Activated naive CD4-positive, alpha-beta T cell (primary cell): ENCODE measurements at regions not wholly inside any gene's neighbourhood (a gene's known extent, or its start where the extent isn't known, plus 50 kb on each side); places are given as distances from the start of the nearest gene placed in this dataset.

Experiments used
- DNase-seq, 4 experiments: peaks; one replicate each; lab custom pipeline; 2025; lab: John Stamatoyannopoulos, UW

- no peak for DNase-seq
Observed at GRCh38 chr6:98546376-98546775, 288.0 kb upstream of the POU3F2 start.

GRCh38 chr6:98547151-98547550 is 287.2 kb upstream of the POU3F2 start:
- DNase-seq: no peak

DNA sequence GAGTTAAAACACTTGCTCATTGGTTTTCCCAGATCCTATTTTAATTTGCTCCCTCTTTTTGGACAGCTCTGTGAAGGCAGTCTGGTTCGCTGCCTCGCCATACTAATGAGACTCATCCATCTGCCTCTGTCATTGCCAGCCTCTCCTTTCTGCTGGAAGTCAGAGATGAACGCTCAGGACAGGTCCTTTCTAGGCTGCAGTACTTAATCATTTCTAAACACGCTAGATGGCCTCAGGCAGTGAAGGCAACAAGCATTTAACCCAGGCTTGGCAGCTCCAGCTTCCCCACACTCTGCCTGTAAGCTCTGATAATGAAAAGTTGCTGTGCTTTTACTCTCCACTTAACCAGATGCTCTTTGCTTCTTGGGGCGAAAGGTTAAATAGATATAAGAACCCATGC is 286.7 kb upstream of the POU3F2 start:
- DNase-seq: no peak

DNA sequence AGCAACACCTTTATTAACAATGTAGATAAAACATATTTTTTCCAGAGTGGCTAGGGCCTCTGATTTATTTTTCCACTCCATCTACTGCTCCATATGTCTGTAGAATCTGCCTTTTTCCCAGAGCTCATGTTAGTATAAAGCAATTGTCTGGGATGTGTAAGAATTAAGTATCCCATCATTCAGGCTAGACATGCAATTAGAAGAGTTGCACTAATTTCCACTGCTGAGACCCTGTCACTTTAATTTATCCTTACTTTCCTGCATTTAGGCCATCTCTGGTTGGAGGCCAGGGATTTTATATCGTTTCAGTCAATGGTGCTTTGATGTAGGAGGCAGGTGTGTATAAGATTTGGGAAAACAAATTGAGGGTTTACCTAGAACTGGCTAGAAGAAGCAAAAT is 286.1 kb upstream of the POU3F2 start:
- DNase-seq: no peak

- no peak for DNase-seq
Observed at GRCh38 chr6:98560418-98560817, 274.0 kb upstream of the POU3F2 start.

DNA sequence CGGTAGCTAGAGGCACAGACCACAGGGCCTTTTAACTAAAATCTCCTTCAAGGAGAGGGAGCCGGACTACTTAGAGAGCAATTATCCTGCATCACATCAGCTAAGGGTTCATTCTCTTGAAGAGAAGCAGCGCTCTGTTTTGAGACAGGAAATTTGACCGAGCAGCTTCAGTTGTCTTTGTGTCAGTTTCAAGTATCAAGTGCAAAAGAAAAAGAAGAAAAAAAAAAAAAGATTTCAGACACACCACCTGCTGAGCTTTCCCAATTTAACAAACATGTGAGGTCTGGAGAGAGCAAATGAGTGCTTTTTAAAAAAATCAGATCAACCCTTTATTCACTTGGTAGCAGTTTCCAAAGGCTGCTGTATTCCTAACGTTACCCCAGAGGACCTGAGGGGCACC is 273.5 kb upstream of the POU3F2 start:
- DNase-seq: no peak

DNA sequence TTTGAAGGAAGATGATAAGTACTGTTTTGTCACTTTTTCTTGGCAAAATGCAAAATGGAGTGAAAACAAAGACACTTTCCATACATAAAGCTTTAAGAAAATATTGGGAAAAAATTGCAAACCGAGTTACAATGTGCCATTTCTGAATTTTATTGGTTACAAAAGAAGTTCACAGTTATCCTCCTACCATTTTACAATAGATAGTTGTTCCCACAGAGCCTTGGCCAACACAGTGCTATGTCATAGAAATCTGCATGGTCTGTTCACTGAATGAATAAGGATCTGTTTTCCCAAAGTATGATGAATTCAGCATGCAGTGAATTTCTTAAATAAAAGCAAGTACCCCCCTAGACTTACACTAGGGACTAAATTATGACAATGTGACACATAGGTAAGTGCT is 268.2 kb upstream of the POU3F2 start:
- no peak for DNase-seq

GRCh38 chr6:98572579-98572978 is 261.8 kb upstream of the POU3F2 start:
- DNase-seq: no peak

DNA sequence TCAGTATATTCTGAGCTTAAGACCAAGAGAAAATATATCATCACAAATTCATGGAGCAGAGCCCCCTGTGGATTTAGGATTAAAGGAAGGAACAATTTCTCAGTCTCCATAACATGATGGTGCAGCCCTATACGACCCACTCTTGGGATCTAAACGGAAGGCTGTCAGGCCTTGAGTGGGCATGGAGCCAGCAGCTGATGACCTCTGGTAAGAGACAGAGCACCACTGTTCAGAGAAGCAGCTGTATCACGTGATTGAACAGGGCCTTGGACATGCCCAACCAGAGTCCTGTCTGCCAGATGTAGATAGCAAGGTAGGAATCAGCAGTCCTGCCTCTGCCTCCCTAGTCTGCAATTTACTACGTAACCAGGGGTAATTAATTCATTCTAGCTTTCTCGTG is 259.4 kb upstream of the POU3F2 start:
- DNase-seq: no peak

GRCh38 chr6:98576791-98577190 is 257.6 kb upstream of the POU3F2 start:
- no peak for DNase-seq

DNA sequence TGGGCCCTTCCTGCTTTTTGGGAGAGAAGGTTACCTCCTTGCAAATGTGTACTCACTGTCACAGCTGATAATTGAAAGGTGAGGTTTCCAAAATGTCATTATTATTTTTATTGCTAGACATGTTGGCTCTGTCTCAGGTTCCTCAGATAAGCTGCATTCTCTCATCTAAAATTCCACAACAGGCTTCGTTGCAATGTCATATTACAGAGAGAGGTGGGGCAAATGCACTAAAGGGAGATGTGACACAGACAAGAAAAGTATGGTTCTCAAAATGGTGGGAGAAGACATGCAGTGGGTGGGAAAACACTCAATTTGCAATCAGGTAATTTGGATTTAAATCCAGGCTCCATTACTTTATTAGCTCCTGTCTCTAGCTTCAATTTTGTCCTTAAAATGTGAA is 256.4 kb upstream of the POU3F2 start:
- DNase-seq: no peak

- no peak for DNase-seq
Observed at GRCh38 chr6:98579079-98579478, 255.3 kb upstream of the POU3F2 start.

DNA sequence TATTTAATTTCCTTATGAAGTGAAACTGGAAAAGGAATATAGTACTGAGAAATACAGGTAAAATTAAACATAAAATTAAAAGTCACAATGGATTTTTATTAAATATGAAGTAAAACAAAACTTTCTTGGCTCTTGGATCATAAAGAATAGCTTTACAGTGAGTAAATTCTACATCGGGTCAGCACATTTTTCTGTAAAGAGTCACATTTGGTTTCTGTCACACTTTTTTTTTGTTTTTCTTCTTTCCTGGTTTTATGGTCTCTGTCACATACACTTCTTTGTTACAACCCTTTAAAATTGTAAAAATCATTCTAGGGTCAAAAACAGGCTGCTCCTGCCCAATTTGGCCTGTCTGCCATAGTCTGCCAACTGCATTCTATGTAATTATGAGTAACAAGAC is 254.4 kb upstream of the POU3F2 start:
- DNase-seq: no peak

DNA sequence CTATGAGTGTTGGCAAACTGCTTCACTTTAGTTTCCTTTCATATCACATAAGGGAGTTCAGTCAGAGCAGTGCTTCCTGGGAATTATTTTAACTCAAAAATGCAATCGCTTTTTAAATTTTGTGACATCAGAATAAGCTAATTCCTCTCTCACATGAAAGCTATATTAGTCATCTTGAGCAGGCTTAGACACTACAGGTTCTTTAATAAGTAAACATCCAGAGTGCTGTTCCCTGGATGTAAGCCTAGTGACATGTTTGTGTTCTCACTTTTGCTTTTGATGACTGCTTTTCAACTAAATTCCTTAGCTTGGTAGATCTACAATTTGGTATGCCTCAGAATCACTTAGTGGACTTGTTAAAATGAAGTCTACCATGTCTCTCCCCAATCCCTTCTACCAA is 252.7 kb upstream of the POU3F2 start:
- no peak for DNase-seq

DNA sequence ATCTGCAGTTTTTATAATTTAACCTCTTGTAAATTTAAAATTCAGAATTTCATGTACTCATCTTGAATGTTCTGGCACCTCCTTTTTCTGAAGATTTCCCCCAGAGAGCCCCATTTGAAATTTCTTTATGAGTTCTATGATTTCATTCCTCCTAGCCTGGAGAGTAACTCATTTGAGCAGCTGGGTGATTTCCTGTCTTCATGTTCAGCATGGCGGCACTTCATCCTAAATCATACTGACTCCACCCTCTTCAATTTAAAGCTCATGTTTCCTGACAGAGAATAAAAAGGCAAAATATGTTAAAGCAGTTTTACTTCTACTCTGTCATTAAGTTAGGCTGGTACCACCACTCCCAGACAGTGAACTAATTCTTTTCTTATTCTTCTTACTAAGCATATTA is 250.9 kb upstream of the POU3F2 start:
- DNase-seq: no peak

GRCh38 chr6:98586163-98586562 is 248.2 kb upstream of the POU3F2 start:
- DNase-seq: no peak

GRCh38 chr6:98587555-98587954 is 246.8 kb upstream of the POU3F2 start:
- DNase-seq: no peak

DNA sequence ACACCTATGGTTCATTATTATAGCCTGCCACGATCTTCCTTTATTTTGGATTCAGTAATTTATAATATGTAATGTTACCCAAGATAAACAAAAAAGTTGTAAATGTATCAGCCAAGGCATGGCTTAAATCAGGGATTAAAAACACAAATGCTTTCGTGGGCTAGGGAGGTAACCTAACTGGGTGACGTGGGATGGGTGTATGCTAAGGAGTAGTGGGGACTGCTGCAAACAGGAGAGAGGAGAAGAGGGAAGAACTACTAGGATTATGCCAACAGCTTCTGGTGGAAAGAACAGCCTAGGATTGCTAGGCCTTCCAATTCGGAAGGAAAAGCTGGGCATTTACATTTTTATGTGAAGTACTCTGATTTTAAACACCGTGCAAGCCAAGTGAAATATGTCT is 244.8 kb upstream of the POU3F2 start:
- DNase-seq: no peak

- DNase-seq: no peak
Observed at GRCh38 chr6:98590136-98590681, 244.2 kb upstream of the POU3F2 start.

DNA sequence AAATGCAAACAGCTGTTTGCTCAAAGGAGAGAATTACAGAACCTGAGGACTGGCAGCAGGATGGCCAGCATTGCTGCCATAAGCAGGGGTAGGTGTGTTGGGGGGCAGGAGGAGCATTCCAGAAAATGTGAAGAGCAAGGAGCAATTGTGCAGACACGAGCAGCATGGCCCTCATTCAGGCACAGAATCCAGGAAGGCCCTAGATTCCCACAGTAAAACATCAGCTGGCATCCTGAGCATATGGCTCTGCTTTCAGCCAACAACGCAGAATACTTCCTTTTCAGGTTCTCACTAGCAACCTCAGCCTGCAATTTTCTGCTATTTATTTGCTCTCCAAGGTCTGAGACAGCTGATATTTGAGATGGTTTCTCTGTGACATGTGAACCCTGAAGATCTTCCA is 243.4 kb upstream of the POU3F2 start:
- DNase-seq: no peak

DNA sequence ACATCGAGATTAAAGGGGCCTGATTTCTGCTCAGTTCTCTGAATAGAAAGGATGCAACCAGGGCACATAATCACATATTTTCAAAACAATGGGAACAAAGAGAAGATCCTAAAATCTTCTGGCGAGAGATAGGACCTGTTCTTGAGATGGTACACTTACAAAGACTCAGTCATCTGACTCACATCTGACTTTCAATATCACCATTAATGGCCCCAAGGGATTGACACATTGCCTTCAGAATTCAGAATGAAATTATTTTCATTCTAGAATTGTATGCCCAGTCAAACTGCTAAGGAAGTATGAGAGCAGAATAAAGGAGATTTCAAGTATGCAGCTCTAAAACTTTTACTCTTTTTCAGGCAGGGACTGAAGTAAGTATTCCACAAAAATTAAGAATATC is 240.7 kb upstream of the POU3F2 start:
- no peak for DNase-seq

DNA sequence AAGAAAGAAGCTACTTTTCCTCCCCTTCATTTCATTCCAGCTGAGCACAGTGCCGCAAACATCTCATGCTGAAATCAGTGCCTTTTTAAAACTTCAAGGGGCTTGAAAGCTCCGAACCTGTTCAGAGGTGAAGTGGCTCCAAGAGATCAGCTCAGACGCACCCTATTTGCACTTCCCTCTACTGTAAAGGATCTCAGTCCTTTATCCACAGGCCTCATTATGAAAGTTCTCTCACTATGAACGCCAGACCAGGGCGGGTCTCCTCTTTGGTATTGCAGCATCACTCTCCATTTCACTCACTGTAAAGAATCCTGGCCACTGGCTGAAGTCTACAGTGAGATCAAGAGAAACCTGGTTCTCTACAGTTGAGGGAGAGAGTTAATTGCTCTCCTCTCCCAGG is 232.7 kb upstream of the POU3F2 start:
- no peak for DNase-seq

- DNase-seq: no peak
Observed at GRCh38 chr6:98605705-98606104, 228.7 kb upstream of the POU3F2 start.

DNA sequence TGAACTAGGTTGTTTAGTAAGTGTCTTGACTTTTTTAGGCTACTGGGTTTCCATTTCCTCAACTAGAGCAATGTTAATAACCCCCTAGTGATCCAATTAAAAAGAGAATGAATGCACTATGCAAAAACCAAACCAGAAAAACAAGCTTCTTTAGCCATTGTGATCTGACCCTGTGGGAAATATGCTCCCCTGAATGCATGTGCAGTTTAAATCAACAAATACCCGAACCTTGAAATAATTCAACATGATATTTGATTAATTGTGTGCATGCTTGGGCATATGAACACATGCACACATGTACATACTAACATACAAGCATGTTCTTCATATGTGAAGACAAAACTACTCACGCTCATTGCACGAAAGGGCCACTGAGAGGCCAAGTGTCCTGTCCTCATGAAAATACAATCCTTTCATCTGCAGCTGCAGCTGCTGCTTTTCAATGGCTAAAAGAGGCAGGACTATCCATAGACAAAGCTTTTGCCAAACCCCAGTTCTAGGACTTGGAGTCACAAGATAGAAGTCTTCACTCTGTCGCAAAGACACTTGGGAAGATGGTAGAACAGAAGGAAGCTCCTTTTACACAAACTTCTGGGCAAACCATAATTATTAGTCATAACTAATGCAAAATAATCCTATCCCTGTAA is 207.1 kb upstream of the POU3F2 start:
- DNase-seq: no peak
